CD14-positive monocyte (primary cell): ENCODE measurements at regions not wholly inside any gene's neighbourhood (a gene's known extent, or its start where the extent isn't known, plus 50 kb on each side); places are given as distances from the start of the nearest gene placed in this dataset.

Experiments
- DNase-seq, 3 donors: peaks; one replicate each; pipeline ENCODE4 v3.0.0-alpha.2; 2011 to 2022
- H2AFZ ChIP-seq: 2 replicates; pipeline ENCODE4 v1.6.0; 2012; ENCODE audit warnings: mild to moderate bottlenecking, low read depth, low read length, inconsistent platforms; ENCODE audit not compliant: insufficient read depth, poor library complexity, severe bottlenecking
- H3K27ac ChIP-seq, 2 donors: 1 replicate in 1 of 2; 2 replicates in 1 of 2; pipeline ENCODE4 v1.5.1; 2012 to 2013; ENCODE audit warnings: low read length in 2 of 2, control low read depth in 1 of 2, inconsistent platforms in 1 of 2, low read depth in 1 of 2, mild to moderate bottlenecking in 1 of 2
- H3K27me3 ChIP-seq, 2 donors: one replicate each; pipeline versions ENCODE4 v1.6.0 to v1.6.1; 2011 to 2013; ENCODE audit warnings: low read length in 2 of 2; ENCODE audit not compliant: control insufficient read depth in 2 of 2, insufficient read depth in 2 of 2
- H3K36me3 ChIP-seq, 2 donors: replicated peaks in 1 of 2; 1 replicate in 1 of 2; 2 replicates in 1 of 2; pipeline versions ENCODE4 v1.5.1 to v1.6.1; 2012 to 2013; ENCODE audit warnings: low read length in 2 of 2, control low read depth in 1 of 2, inconsistent platforms in 1 of 2, mild to moderate bottlenecking in 1 of 2; ENCODE audit not compliant: insufficient read depth in 2 of 2, control insufficient read depth in 1 of 2
- H3K4me1 ChIP-seq, 2 donors: 1 replicate in 1 of 2; 2 replicates in 1 of 2; pipeline versions ENCODE4 v1.5.1 to v1.6.1; 2012 to 2013; ENCODE audit warnings: low read length in 2 of 2, control low read depth in 1 of 2, inconsistent platforms in 1 of 2, mild to moderate bottlenecking in 1 of 2, moderate library complexity in 1 of 2; ENCODE audit not compliant: insufficient read depth in 2 of 2, control insufficient read depth in 1 of 2
- H3K4me2 ChIP-seq: replicated peaks from 2 replicates; pipeline ENCODE3; 2012; ENCODE audit warnings: low read length, moderate library complexity, mild to moderate bottlenecking; ENCODE audit not compliant: poor library complexity, severe bottlenecking; ENCODE audit errors: extremely low read depth
- H3K4me3 ChIP-seq, 3 experiments: fragments of 200-600 bp in 1 of 3; sonication (generic) in 1 of 3; replicated peaks in 1 of 3; 1 replicate in 2 of 3; 2 replicates in 1 of 3; pipeline ENCODE4 v1.5.1; 2011 to 2013; ENCODE audit warnings: low read length in 3 of 3, mild to moderate bottlenecking in 3 of 3, control low read depth in 2 of 3, low read depth in 2 of 3, inconsistent platforms in 1 of 3, moderate library complexity in 1 of 3
- H3K79me2 ChIP-seq: 2 replicates; pipeline ENCODE4 v1.6.0; 2012; ENCODE audit warnings: mild to moderate bottlenecking, control low read depth, inconsistent platforms, low read length, moderate library complexity; ENCODE audit not compliant: insufficient read depth
- H3K9ac ChIP-seq: 2 replicates; pipeline ENCODE4 v1.6.0; 2017; ENCODE audit warnings: low read length, mild to moderate bottlenecking; ENCODE audit not compliant: insufficient read depth, poor library complexity, severe bottlenecking
- H3K9me3 ChIP-seq, 2 donors: replicated peaks in 1 of 2; 1 replicate in 1 of 2; 2 replicates in 1 of 2; pipeline versions ENCODE4 v1.5.1 to v1.6.1; 2012 to 2013; ENCODE audit warnings: low read length in 2 of 2, control low read depth in 1 of 2; ENCODE audit not compliant: control insufficient read depth in 1 of 2, insufficient read depth in 1 of 2
- H4K20me1 ChIP-seq: 2 replicates; pipeline ENCODE4 v1.6.0; 2012; ENCODE audit warnings: mild to moderate bottlenecking, low read length, control low read depth, moderate library complexity; ENCODE audit not compliant: insufficient read depth
- H3K27ac Mint-ChIP-seq, 7 donors: one replicate each; pipeline ENCODE4 v1.8.0; 2020; ENCODE audit warnings: mild to moderate bottlenecking in 7 of 7, mixed read lengths in 7 of 7, moderate library complexity in 6 of 7, inconsistent platforms in 2 of 7
- H3K27me3 Mint-ChIP-seq, 3 donors: one replicate each; pipeline ENCODE4 v1.8.0; 2021 to 2022; ENCODE audit warnings: low read depth in 3 of 3, mild to moderate bottlenecking in 3 of 3, mixed read lengths in 3 of 3, moderate library complexity in 3 of 3, inconsistent platforms in 1 of 3
- H3K36me3 Mint-ChIP-seq, 2 donors: one replicate each; pipeline ENCODE4 v1.8.0; 2020; ENCODE audit warnings: mixed read lengths in 2 of 2, inconsistent platforms in 1 of 2, mild to moderate bottlenecking in 1 of 2
- H3K4me1 Mint-ChIP-seq: one replicate; pipeline ENCODE4 v1.8.0; 2020; ENCODE audit warnings: mild to moderate bottlenecking, mixed read lengths
- H3K4me3 Mint-ChIP-seq, 2 donors: one replicate each; pipeline ENCODE4 v1.8.0; 2020; ENCODE audit warnings: mild to moderate bottlenecking in 2 of 2, mixed read lengths in 2 of 2, moderate library complexity in 1 of 2
- H3K9me3 Mint-ChIP-seq, 7 donors: one replicate each; pipeline ENCODE4 v1.8.0; 2020 to 2022; ENCODE audit warnings: mixed read lengths in 7 of 7, mild to moderate bottlenecking in 6 of 7, moderate library complexity in 6 of 7, inconsistent platforms in 2 of 7
- WGBS: methylation state at CpG from one replicate; pipeline ENCODE4 v1.1.5; 2013; ENCODE audit warnings: missing lambda C conversion rate; ENCODE audit not compliant: insufficient coverage; 5-methylcytosine and 5-hydroxymethylcytosine counted together
- intact Hi-C, 2 donors: fragments of 100-400 bp; cut with micrococcal nuclease; formaldehyde crosslinking; loops; one replicate each; pipeline versions ENCODE4 v1.15.0 to v1.15.1; 2023
- TF ChIP-seq, protein P1 (sequence below): fragments of 200-600 bp; IDR thresholded peaks from one replicate; pipeline ENCODE4 v1.8.0; 2022; ENCODE audit warnings: antibody characterized with exemption, mild to moderate bottlenecking

DNA sequence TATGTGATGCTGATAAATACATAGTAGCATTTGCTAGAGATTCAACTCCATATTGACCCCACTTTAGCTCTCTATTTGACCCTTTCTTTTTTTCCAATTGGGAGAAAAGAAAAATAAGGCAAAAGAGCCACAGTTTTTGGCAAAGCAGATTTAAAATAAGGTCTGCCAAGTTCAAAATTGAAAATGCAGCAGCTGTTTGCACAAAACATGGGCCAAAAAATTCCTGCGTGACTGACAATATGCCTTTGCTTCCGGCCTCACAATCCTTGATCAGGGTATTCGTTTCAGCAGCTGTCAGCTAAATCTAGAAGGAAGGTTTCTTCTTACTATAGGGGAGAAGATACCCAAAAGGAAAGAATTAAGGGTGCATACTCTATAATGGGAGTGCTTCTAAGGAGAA lies 563.5 kb upstream of the CCDC54 start:
- no peaks in the 10 kb centered on the region for H3K4me1 Mint-ChIP-seq
- no peak overlapping the region for H3K4me3 Mint-ChIP-seq
- Histone ChIP-seq H3K27me3 (no peaks in the 10 kb centered on the region), H2AFZ (no peak overlapping the region), H3K79me2 (no peaks in the 10 kb centered on the region), H4K20me1 (no peaks in the 10 kb centered on the region), H3K9me3 (no peaks in the 10 kb centered on the region), H3K9ac (no peak overlapping the region), H3K4me1 (no peaks in the 10 kb centered on the region), H3K27ac (no peak overlapping the region), H3K36me3 (no peaks in the 10 kb centered on the region), H3K4me3 (no peak overlapping the region), H3K4me2 (no peak overlapping the region)
- no peaks in the 10 kb centered on the region for H3K36me3 Mint-ChIP-seq
- TF ChIP-seq, protein P1, sequence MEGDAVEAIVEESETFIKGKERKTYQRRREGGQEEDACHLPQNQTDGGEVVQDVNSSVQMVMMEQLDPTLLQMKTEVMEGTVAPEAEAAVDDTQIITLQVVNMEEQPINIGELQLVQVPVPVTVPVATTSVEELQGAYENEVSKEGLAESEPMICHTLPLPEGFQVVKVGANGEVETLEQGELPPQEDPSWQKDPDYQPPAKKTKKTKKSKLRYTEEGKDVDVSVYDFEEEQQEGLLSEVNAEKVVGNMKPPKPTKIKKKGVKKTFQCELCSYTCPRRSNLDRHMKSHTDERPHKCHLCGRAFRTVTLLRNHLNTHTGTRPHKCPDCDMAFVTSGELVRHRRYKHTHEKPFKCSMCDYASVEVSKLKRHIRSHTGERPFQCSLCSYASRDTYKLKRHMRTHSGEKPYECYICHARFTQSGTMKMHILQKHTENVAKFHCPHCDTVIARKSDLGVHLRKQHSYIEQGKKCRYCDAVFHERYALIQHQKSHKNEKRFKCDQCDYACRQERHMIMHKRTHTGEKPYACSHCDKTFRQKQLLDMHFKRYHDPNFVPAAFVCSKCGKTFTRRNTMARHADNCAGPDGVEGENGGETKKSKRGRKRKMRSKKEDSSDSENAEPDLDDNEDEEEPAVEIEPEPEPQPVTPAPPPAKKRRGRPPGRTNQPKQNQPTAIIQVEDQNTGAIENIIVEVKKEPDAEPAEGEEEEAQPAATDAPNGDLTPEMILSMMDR = no peak
- H3K9me3 Mint-ChIP-seq = peaks cover 0 to 6% (median 1%) of the 10 kb centered on the region in 7 donors
- intact Hi-C loops = no loop called here
- DNase-seq = no peak
- H3K27ac Mint-ChIP-seq = no peak overlapping the region
- no CpG with 5 or more reads among the region's 3 CpGs for WGBS
- H3K27me3 Mint-ChIP-seq = no peaks in the 10 kb centered on the region

DNA sequence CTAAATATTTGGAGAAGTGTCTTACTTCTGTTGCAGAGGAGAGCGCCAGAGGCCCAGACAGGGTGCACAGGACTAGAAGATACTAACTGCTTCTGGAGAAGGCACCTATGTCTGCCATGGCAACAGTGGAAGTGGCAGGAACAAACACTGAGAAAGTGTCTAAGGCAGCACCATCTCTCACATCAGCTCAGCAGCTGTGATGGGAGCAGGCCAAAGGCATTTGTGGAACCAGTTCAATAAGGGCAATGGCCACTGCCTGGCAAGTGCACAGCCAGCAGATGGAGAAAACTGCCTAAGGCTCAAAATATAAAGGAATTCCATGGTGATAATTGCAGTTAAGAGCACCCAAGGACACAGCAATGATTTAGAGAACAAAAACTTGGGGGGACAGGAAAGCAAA lies 563.0 kb upstream of the CCDC54 start:
- no peak overlapping the region for H2AFZ ChIP-seq
- H3K36me3 Mint-ChIP-seq = no peaks in the 10 kb centered on the region
- intact Hi-C loops = no loop called here
- TF ChIP-seq, protein P1 = no peak
- H3K27me3 ChIP-seq = no peaks in the 10 kb centered on the region
- DNase-seq = no peak
- WGBS = 100% methylated on average over 1 of the region's 1 CpG
- no peak overlapping the region for H3K27ac ChIP-seq
- H3K79me2 ChIP-seq = no peaks in the 10 kb centered on the region
- no peak overlapping the region for H3K4me2 ChIP-seq
- H3K9ac ChIP-seq = no peak overlapping the region
- no peak overlapping the region for H3K4me3 Mint-ChIP-seq
- H3K36me3 ChIP-seq = no peaks in the 10 kb centered on the region
- no peaks in the 10 kb centered on the region for H4K20me1 ChIP-seq
- H3K4me3 ChIP-seq = no peak overlapping the region
- peaks cover 0 to 6% (median 0%) of the 10 kb centered on the region in 7 donors for H3K9me3 Mint-ChIP-seq
- H3K4me1 Mint-ChIP-seq = no peaks in the 10 kb centered on the region
- H3K27me3 Mint-ChIP-seq = no peaks in the 10 kb centered on the region
- H3K9me3 ChIP-seq = no peaks in the 10 kb centered on the region
- H3K4me1 ChIP-seq = no peaks in the 10 kb centered on the region
- no peak overlapping the region for H3K27ac Mint-ChIP-seq
